ENCODE measurements at regions not wholly inside any gene's neighbourhood (a gene's known extent, or its start where the extent isn't known, plus 50 kb on each side); places are given as distances from the start of the nearest gene placed in this dataset.

DNA sequence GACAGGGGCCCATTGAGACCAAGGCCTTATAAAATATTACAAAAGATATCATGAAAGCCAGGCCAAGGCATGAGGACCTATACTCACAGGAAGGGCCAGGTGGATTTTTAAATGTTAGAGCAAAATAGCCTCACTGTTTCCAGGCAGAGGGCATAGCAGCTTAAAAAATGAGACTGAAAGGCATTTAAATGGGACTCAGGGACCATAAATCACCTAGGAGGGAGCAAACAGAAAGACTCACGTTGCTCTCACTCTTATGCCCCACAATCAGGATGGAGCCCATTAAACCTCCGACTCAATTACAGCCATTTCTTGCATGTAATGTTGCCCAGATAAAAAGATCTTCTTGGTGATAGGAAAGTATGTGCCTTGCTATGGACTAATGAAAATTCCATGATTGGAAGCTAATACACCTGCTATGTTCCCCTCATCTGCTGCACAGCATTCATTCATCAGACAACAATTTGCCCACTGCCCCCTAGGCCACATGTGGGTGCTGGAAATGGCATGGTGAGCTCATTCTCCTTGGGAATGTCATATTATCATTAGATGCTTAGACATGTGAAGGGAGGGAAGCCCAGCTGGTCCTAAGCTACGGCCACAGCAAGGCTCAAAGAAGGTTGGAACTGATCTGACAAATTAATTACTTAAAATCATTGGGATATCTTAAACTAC lies 128.6 kb upstream of the GRIA1 start:
- TF ChIP-seq, protein P1, sequence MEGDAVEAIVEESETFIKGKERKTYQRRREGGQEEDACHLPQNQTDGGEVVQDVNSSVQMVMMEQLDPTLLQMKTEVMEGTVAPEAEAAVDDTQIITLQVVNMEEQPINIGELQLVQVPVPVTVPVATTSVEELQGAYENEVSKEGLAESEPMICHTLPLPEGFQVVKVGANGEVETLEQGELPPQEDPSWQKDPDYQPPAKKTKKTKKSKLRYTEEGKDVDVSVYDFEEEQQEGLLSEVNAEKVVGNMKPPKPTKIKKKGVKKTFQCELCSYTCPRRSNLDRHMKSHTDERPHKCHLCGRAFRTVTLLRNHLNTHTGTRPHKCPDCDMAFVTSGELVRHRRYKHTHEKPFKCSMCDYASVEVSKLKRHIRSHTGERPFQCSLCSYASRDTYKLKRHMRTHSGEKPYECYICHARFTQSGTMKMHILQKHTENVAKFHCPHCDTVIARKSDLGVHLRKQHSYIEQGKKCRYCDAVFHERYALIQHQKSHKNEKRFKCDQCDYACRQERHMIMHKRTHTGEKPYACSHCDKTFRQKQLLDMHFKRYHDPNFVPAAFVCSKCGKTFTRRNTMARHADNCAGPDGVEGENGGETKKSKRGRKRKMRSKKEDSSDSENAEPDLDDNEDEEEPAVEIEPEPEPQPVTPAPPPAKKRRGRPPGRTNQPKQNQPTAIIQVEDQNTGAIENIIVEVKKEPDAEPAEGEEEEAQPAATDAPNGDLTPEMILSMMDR (IDR thresholded peaks at IDR 0.05), result no peak
- no peak for TF ChIP-seq ZNF302 (CRISPR knock-in tag; IDR thresholded peaks at IDR 0.05)
- no peak for TF ChIP-seq RNF2 (IDR thresholded peaks at IDR 0.05; ENCODE audit: borderline replicate concordance, low read depth)
- TF ChIP-seq HDAC2 (IDR thresholded peaks at IDR 0.05), result no peak
- no peak for TF ChIP-seq GATA3 (IDR thresholded peaks at IDR 0.05; ENCODE audit: borderline replicate concordance)
- TF ChIP-seq MAX (IDR thresholded peaks at IDR 0.05), result no peak
- no peak for TF ChIP-seq ZC3H11A (IDR thresholded peaks at IDR 0.05)
- TF ChIP-seq, protein P2, sequence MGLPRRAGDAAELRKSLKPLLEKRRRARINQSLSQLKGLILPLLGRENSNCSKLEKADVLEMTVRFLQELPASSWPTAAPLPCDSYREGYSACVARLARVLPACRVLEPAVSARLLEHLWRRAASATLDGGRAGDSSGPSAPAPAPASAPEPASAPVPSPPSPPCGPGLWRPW (IDR thresholded peaks at IDR 0.05), result no peak
- TF ChIP-seq, protein P3, sequence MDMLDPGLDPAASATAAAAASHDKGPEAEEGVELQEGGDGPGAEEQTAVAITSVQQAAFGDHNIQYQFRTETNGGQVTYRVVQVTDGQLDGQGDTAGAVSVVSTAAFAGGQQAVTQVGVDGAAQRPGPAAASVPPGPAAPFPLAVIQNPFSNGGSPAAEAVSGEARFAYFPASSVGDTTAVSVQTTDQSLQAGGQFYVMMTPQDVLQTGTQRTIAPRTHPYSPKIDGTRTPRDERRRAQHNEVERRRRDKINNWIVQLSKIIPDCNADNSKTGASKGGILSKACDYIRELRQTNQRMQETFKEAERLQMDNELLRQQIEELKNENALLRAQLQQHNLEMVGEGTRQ (IDR thresholded peaks at IDR 0.05), result no peak
- TF ChIP-seq HEYL (CRISPR knock-in tag; IDR thresholded peaks at IDR 0.05), result no peak
- TF ChIP-seq ZSCAN20 (CRISPR knock-in tag; IDR thresholded peaks at IDR 0.05), result no peak
- TF ChIP-seq CHD2 (IDR thresholded peaks at IDR 0.05; ENCODE audit: low read length, partially characterized antibody), result no peak
